ENCODE measurements at regions not wholly inside any gene's neighbourhood (a gene's known extent, or its start where the extent isn't known, plus 50 kb on each side); places are given as distances from the start of the nearest gene placed in this dataset.
"Not testable (repeated sequence)": the region's sequence is repeated elsewhere in the genome, so short reads cannot be mapped to it uniquely, and the experiment has no call there.

GRCh38 chr4:45477311-45477733 lies 646.5 kb downstream of the GABRG1 start:
- Histone ChIP-seq H3K36me3 (no peaks in the 10 kb centered on the region), H3K27me3 (no peaks in the 10 kb centered on the region), H3K27ac (no peak overlapping the region), H3K4me1 (no peaks in the 10 kb centered on the region), H3K9me3 (no peaks in the 10 kb centered on the region), H3K4me3 (no peak overlapping the region)
- intact Hi-C loops (cut with DNase I; ENCODE audit: low total_unique reads): no loop called here
- DNase-seq: no peak
- no peak for TF ChIP-seq CTCF (IDR thresholded peaks at IDR 0.05)
- TF ChIP-seq POLR2A (IDR thresholded peaks at IDR 0.05): no peak

- Histone ChIP-seq H3K9me3 (no peaks in the 10 kb centered on the region), H3K4me3 (no peak overlapping the region), H3K4me1 (no peaks in the 10 kb centered on the region), H3K27me3 (no peaks in the 10 kb centered on the region), H3K27ac (no peak overlapping the region), H3K36me3 (no peaks in the 10 kb centered on the region)
- intact Hi-C loops (cut with DNase I; ENCODE audit: low total_unique reads): no loop called here
- no peak for DNase-seq
- TF ChIP-seq POLR2A (IDR thresholded peaks at IDR 0.05) (no peak), CTCF (IDR thresholded peaks at IDR 0.05) (no peak)
Observed at GRCh38 chr4:45475548-45475947, 648.3 kb downstream of the GABRG1 start.

- no peaks in the 10 kb centered on the region for H3K27me3 ChIP-seq
- DNase-seq: no peak
Observed at GRCh38 chr4:45472490-45472889, 651.4 kb downstream of the GABRG1 start.

GRCh38 chr4:45471335-45471734 lies 652.5 kb downstream of the GABRG1 start:
- intact Hi-C loops (cut with DNase I; ENCODE audit: low total_unique reads): no loop called here
- Histone ChIP-seq H3K27me3 (no peaks in the 10 kb centered on the region), H3K36me3 (no peaks in the 10 kb centered on the region), H3K4me3 (no peak overlapping the region), H3K27ac (no peak overlapping the region), H3K9me3 (no peaks in the 10 kb centered on the region), H3K4me1 (no peaks in the 10 kb centered on the region)
- TF ChIP-seq CTCF (IDR thresholded peaks at IDR 0.05): no peak
- no peak for TF ChIP-seq POLR2A (IDR thresholded peaks at IDR 0.05)
- no peak for DNase-seq

More at GRCh38 chr4:45472490-45472889, 651.4 kb downstream of the GABRG1 start:
- Histone ChIP-seq H3K4me3 (no peak overlapping the region), H3K27ac (no peak overlapping the region), H3K9me3 (no peaks in the 10 kb centered on the region), H3K36me3 (no peaks in the 10 kb centered on the region), H3K4me1 (no peaks in the 10 kb centered on the region)
- TF ChIP-seq POLR2A (IDR thresholded peaks at IDR 0.05) (no peak), CTCF (IDR thresholded peaks at IDR 0.05) (no peak)
- intact Hi-C loops (cut with DNase I; ENCODE audit: low total_unique reads): no loop called here

- no peak for DNase-seq
- TF ChIP-seq CTCF (IDR thresholded peaks at IDR 0.05): no peak
- TF ChIP-seq POLR2A (IDR thresholded peaks at IDR 0.05): no peak
- H3K9me3 ChIP-seq: no peaks in the 10 kb centered on the region
- no peaks in the 10 kb centered on the region for H3K4me1 ChIP-seq
- intact Hi-C loops (cut with DNase I; ENCODE audit: low total_unique reads): no loop called here
- no peaks in the 10 kb centered on the region for H3K27me3 ChIP-seq
- no peak overlapping the region for H3K4me3 ChIP-seq
- H3K36me3 ChIP-seq: no peaks in the 10 kb centered on the region
- no peak overlapping the region for H3K27ac ChIP-seq
Observed at GRCh38 chr4:45467157-45467556, 656.7 kb downstream of the GABRG1 start.

GRCh38 chr4:45460157-45460556 lies 663.7 kb downstream of the GABRG1 start:
- intact Hi-C loops (cut with DNase I; ENCODE audit: low total_unique reads); H3K27ac ChIP-seq; H3K4me1 ChIP-seq; DNase-seq; H3K4me3 ChIP-seq; H3K27me3 ChIP-seq; H3K36me3 ChIP-seq; H3K9me3 ChIP-seq: not testable (repeated sequence)

Data from uterus (tissue), 3 donors.